Thyroid gland (tissue), 4 donors: ENCODE measurements at regions not wholly inside any gene's neighbourhood (a gene's known extent, or its start where the extent isn't known, plus 50 kb on each side); places are given as distances from the start of the nearest gene placed in this dataset.

Experiments used
- DNase-seq, 2 donors: peaks; one replicate each; pipeline ENCODE4 v3.0.0-alpha.2; 2019
- H3K27ac ChIP-seq, 3 donors: fragments of 200-600 bp; sonication (generic); 1 replicate in 2 of 3; 2 replicates in 1 of 3; pipeline ENCODE4 v1.5.1; 2016 to 2019; ENCODE audit warnings: mild to moderate bottlenecking in 1 of 3, moderate library complexity in 1 of 3
- H3K27me3 ChIP-seq: fragments of 200-600 bp; sonication (generic); one replicate; pipeline ENCODE4 v1.5.1; 2019
- H3K36me3 ChIP-seq, 2 donors: fragments of 200-600 bp; sonication (generic); one replicate each; pipeline ENCODE4 v1.5.1; 2016 to 2019
- H3K4me1 ChIP-seq, 2 donors: fragments of 200-600 bp; sonication (generic); one replicate each; pipeline ENCODE4 v1.5.1; 2017 to 2019
- H3K4me3 ChIP-seq, 3 donors: fragments of 200-600 bp; sonication (generic); replicated peaks in 1 of 3; 1 replicate in 2 of 3; 2 replicates in 1 of 3; pipeline ENCODE4 v1.5.1; 2016; ENCODE audit warnings: mild to moderate bottlenecking in 1 of 3
- H3K9me3 ChIP-seq: fragments of 200-600 bp; sonication (generic); one replicate; pipeline ENCODE4 v1.5.1; 2017
- POLR2A ChIP-seq, 2 donors: fragments of 450-650 bp; IDR thresholded peaks; one replicate each; pipeline ENCODE4 v1.6.1; 2017; ENCODE audit warnings: antibody characterized with exemption in 2 of 2, mild to moderate bottlenecking in 2 of 2, moderate library complexity in 1 of 2
- WGBS, 2 donors: methylation state at CpG; one replicate each; pipeline ENCODE4 v1.1.5; 2017; 5-methylcytosine and 5-hydroxymethylcytosine counted together
- intact Hi-C: fragments of 100-400 bp; cut with DNase I; formaldehyde crosslinking; loops from one replicate; pipeline ENCODE4 v1.15.1; 2023
- TF ChIP-seq, protein P1 (sequence below), 6 experiments: fragments of 200-600 bp in 3 of 6; fragments of 450-650 bp in 3 of 6; sonication (generic) in 3 of 6; IDR thresholded peaks; one replicate each; pipeline ENCODE4 v1.5.1; 2016 to 2019; ENCODE audit warnings: antibody characterized with exemption in 6 of 6, mild to moderate bottlenecking in 2 of 6, inconsistent platforms in 1 of 6, moderate library complexity in 1 of 6

DNA sequence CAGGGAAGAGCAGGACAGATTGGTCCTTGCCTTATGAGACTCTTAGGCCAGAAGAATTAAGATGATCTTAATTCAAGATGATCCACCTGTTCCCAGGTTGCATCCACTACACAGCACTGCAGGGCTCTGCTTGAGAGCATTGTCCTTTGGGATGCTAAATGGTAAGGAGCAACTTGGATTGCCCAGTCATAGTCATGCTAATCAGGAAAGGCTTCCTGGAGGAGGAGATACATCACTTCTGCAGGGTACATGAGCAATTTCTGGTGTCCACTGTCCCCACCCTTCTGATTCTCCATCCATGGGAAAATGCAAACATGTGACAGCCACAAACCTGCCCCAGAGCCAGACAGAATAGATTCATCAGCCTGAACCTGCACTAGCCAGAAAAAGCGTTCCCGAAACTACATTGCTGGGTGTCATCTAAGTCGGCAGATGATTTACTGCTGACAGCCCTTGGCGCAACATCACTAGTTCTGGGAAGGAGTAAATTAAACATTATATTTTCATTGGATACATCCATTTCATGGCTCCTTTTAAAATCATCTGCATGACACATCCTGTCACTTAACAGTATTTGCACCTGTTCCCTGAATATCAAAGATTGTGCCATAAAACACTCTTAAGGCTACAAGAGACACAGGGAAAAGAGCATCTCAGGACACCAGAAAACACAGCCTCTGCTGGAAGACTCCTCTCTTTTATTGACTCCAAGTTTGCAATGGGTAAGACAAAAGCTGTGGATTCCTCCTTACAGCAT is 282.2 kb downstream of the MAF start:
- H3K4me3 ChIP-seq: no peak overlapping the region
- no peaks in the 10 kb centered on the region for H3K9me3 ChIP-seq
- intact Hi-C loops: no loop called here
- H3K27ac ChIP-seq: no peak overlapping the region
- no peaks in the 10 kb centered on the region for H3K27me3 ChIP-seq
- no peak for TF ChIP-seq POLR2A (IDR thresholded peaks at IDR 0.05)
- TF ChIP-seq, protein P1, sequence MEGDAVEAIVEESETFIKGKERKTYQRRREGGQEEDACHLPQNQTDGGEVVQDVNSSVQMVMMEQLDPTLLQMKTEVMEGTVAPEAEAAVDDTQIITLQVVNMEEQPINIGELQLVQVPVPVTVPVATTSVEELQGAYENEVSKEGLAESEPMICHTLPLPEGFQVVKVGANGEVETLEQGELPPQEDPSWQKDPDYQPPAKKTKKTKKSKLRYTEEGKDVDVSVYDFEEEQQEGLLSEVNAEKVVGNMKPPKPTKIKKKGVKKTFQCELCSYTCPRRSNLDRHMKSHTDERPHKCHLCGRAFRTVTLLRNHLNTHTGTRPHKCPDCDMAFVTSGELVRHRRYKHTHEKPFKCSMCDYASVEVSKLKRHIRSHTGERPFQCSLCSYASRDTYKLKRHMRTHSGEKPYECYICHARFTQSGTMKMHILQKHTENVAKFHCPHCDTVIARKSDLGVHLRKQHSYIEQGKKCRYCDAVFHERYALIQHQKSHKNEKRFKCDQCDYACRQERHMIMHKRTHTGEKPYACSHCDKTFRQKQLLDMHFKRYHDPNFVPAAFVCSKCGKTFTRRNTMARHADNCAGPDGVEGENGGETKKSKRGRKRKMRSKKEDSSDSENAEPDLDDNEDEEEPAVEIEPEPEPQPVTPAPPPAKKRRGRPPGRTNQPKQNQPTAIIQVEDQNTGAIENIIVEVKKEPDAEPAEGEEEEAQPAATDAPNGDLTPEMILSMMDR (IDR thresholded peaks at IDR 0.05): no peak
- H3K4me1 ChIP-seq: no peaks in the 10 kb centered on the region
- no peaks in the 10 kb centered on the region for H3K36me3 ChIP-seq
- WGBS, 2 donors: 92% methylated on average over 4 of the region's 4 CpGs
- no peak for DNase-seq

DNA sequence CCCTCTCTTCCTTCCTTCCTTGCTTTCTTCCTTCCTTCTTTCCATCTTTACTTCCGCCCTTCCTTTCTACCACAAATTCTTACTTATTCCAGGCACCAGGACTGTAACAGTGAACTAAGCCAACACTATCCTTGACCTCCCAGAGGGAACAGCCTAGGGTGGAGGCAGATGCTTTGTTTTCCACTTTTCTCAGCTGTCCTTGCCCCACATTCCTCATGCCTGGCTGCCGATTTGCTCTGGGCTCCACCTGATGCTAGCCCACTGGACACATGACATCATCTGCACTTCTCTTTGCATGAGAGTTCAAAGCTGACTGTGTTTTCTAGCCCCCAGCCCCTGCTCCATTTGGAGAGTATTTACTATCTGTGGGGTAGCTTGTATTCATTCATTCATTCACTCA is 283.0 kb downstream of the MAF start:
- DNase-seq: no peak
- Histone ChIP-seq H3K4me1 (no peaks in the 10 kb centered on the region), H3K36me3 (no peaks in the 10 kb centered on the region), H3K27ac (no peak overlapping the region), H3K9me3 (no peaks in the 10 kb centered on the region), H3K27me3 (no peaks in the 10 kb centered on the region), H3K4me3 (no peak overlapping the region)
- intact Hi-C loops: no loop called here
- WGBS, 2 donors: 60 to 73% methylated on average over 2 of the region's 2 CpGs
- TF ChIP-seq, protein P1 (IDR thresholded peaks at IDR 0.05): no peak
- no peak for TF ChIP-seq POLR2A (IDR thresholded peaks at IDR 0.05)

DNA sequence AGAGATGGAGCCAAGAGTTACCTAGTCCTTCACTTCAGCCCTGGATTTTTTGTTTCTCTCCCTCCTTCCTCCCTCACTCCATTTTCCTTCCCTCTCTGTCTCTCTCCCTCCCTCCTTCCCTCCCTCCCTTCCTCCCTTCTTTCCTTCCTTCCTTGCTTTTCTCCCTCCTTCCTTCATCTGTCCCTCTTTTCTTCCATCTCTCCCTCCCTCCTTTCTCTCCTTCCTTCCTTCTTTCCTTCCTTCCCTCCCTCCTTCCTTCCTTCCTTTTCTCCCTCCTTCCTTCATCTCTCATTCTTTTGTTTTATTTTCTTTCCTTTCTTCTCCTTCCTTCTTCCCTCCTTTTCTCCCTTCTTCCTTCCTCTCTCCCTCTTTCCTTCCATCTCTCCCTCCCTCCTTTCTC is 283.5 kb downstream of the MAF start:
- Histone ChIP-seq H3K4me3 (no peak overlapping the region), H3K4me1 (no peaks in the 10 kb centered on the region), H3K27me3 (no peaks in the 10 kb centered on the region), H3K9me3 (no peaks in the 10 kb centered on the region), H3K27ac (no peak overlapping the region), H3K36me3 (no peaks in the 10 kb centered on the region)
- intact Hi-C loops: no loop called here
- no peak for TF ChIP-seq POLR2A (IDR thresholded peaks at IDR 0.05)
- TF ChIP-seq, protein P1 (IDR thresholded peaks at IDR 0.05): no peak
- DNase-seq: no peak

DNA sequence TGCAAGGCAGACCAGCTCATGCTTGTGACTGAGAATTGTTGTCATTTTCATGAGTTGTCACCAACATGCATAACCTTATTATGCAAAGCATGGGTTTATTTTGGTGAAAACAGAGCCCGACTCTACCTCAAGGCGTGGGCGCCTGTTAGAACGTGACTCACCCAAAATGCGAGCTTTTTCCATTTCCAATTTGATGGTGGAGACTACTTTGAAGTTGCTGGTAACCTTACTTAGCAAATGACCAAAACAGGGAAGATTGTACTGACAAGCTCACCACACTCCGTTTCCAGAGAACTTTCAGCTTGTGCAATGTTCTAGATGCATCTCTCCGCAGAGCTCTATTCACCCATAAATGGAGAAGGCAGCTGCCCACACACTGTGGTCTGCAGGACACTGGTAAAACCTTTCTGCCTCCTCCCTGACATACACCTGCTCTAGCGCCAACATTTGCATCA is 284.5 kb downstream of the MAF start:
- DNase-seq: no peak
- TF ChIP-seq, protein P1 (IDR thresholded peaks at IDR 0.05): no peak
- TF ChIP-seq POLR2A (IDR thresholded peaks at IDR 0.05): no peak
- 88 to 90% methylated on average over 8 of the region's 8 CpGs for WGBS, 2 donors
- Histone ChIP-seq H3K4me1 (no peaks in the 10 kb centered on the region), H3K36me3 (no peaks in the 10 kb centered on the region), H3K27me3 (no peaks in the 10 kb centered on the region), H3K9me3 (no peaks in the 10 kb centered on the region), H3K4me3 (no peak overlapping the region), H3K27ac (no peak overlapping the region)
- intact Hi-C loops: no loop called here

DNA sequence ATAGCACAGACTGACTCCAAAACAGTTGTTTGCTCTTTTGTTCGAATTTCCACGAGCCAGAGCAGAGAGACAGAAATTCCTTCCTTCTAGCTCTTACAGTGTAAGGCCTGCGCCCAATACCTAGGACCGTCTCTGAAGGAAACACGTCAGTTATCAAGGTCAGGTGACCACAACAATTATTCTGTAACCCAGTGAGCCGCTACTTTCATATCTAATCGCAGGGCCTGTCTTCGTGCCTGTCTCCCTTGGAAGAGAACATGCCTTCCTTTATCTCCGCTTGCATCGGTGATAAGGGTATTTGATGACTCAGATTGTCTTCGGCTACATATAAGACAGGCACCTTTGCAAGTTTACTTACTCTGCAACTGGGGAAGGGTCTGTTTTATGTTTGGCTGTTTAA is 288.0 kb downstream of the MAF start:
- WGBS, 2 donors: 79 to 94% methylated on average over 11 of the region's 11 CpGs
- H3K36me3 ChIP-seq: no peaks in the 10 kb centered on the region
- TF ChIP-seq, protein P1 (IDR thresholded peaks at IDR 0.05): no peak
- no peak for TF ChIP-seq POLR2A (IDR thresholded peaks at IDR 0.05)
- no peak for DNase-seq
- intact Hi-C loops: no loop called here
- H3K9me3 ChIP-seq: no peaks in the 10 kb centered on the region
- no peaks in the 10 kb centered on the region for H3K27me3 ChIP-seq
- H3K4me3 ChIP-seq: no peak overlapping the region
- H3K4me1 ChIP-seq: no peaks in the 10 kb centered on the region
- no peak overlapping the region for H3K27ac ChIP-seq
